Type B pancreatic cell (in vitro differentiated cells): ENCODE measurements at regions not wholly inside any gene's neighbourhood (a gene's known extent, or its start where the extent isn't known, plus 50 kb on each side); places are given as distances from the start of the nearest gene placed in this dataset.

Experiments used
- DNase-seq: peaks from one replicate; pipeline ENCODE4 v3.0.0; 2021; ENCODE audit warnings: mixed read lengths; ENCODE audit not compliant: unreplicated experiment; ENCODE audit errors: extremely low spot score
- H3K27ac Mint-ChIP-seq: 2 replicates; pipeline ENCODE4 v1.8.0; 2021; ENCODE audit warnings: mild to moderate bottlenecking, mixed read lengths
- H3K27me3 Mint-ChIP-seq: 2 replicates; pipeline ENCODE4 v1.8.0; 2021; ENCODE audit warnings: mixed read lengths
- H3K36me3 Mint-ChIP-seq: 2 replicates; pipeline ENCODE4 v1.8.0; 2021; ENCODE audit warnings: mixed read lengths
- H3K4me1 Mint-ChIP-seq: one replicate; pipeline ENCODE4 v1.8.0; 2021; ENCODE audit warnings: mixed read lengths; ENCODE audit not compliant: unreplicated experiment
- H3K4me3 Mint-ChIP-seq: 2 replicates; pipeline ENCODE4 v1.8.0; 2021; ENCODE audit warnings: mild to moderate bottlenecking, mixed read lengths
- H3K9me3 Mint-ChIP-seq: 2 replicates; pipeline ENCODE4 v1.8.0; 2021; ENCODE audit warnings: mixed read lengths
- TF ChIP-seq, protein P1 (sequence below): fragments of 200-600 bp; sonication (generic); conservative IDR thresholded peaks from 2 replicates; pipeline ENCODE4 v1.5.0; 2021; ENCODE audit warnings: antibody characterized with exemption, mild to moderate bottlenecking

DNA sequence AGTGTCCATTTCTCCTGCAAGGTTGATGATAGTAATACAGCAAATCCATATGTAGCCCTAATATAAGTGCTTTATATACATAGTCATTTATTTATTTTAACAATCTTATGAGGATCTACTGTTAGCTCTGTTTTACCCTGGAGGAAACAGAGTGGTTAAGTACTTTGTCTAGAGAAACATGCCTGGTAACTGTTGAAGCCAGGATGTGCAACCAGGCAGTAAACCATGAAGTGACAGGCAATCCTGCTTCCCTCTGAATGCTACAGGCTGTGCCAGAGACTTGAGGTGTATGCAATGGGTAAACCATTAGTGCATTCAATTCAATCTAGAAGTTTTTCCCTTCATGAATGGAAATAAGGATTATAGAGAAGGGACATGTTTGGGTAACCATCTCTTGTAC lies 911.0 kb downstream of the PCDH17 start:
- no peak for DNase-seq
- H3K27ac Mint-ChIP-seq, result no peak overlapping the region
- H3K4me1 Mint-ChIP-seq, result no peaks in the 10 kb centered on the region

DNA sequence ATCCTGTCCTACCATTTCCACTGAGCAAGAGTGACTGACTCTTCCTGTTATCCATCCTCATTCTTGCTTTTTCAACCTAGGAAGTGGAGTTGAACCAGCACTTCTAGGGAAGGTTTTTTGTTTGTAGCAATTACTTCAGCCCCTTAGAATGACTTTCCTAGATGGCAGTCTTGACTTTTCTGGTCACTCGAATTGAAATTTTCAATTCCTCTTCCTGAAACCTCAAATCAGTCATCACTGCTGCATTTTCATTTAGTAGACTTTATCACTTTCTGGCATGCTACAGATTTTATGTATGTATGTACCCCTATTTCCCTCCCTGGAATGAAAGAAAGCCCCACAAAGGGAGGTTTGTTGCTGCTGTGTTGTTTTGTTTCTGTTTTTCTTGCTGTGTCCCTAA lies 915.9 kb downstream of the PCDH17 start:
- Mint-ChIP-seq H3K36me3 (no peaks in the 10 kb centered on the region), H3K27ac (no peak overlapping the region), H3K9me3 (no peaks in the 10 kb centered on the region)

More for the DNA sequence above, 911.0 kb downstream of the PCDH17 start:
- TF ChIP-seq, protein P1, sequence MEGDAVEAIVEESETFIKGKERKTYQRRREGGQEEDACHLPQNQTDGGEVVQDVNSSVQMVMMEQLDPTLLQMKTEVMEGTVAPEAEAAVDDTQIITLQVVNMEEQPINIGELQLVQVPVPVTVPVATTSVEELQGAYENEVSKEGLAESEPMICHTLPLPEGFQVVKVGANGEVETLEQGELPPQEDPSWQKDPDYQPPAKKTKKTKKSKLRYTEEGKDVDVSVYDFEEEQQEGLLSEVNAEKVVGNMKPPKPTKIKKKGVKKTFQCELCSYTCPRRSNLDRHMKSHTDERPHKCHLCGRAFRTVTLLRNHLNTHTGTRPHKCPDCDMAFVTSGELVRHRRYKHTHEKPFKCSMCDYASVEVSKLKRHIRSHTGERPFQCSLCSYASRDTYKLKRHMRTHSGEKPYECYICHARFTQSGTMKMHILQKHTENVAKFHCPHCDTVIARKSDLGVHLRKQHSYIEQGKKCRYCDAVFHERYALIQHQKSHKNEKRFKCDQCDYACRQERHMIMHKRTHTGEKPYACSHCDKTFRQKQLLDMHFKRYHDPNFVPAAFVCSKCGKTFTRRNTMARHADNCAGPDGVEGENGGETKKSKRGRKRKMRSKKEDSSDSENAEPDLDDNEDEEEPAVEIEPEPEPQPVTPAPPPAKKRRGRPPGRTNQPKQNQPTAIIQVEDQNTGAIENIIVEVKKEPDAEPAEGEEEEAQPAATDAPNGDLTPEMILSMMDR, result no peak
- no peaks in the 10 kb centered on the region for H3K27me3 Mint-ChIP-seq
- H3K4me3 Mint-ChIP-seq, result no peak overlapping the region
- H3K9me3 Mint-ChIP-seq, result peaks cover 9% of the 10 kb centered on the region
- H3K36me3 Mint-ChIP-seq, result no peaks in the 10 kb centered on the region

DNA sequence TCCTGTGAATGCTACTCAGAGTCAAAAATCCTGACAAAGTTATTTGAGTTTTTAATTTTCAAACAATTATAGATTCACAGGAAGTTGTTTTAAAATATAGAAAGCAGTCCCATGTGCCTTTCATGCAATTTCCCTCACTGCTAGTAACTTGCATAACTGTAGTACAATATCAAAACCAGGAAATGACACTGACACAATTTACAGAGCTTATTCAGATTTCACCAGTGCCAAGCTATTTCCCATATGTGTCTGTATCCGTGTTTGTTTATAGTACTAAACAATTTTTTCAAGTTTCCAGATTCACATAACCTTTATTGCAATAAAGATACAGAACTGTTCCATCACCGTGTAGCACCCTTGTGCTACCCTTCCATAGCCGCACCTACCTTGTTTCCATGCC lies 934.6 kb downstream of the PCDH17 start:
- no peak overlapping the region for H3K27ac Mint-ChIP-seq
- no peak overlapping the region for H3K4me3 Mint-ChIP-seq
- no peaks in the 10 kb centered on the region for H3K4me1 Mint-ChIP-seq
- H3K9me3 Mint-ChIP-seq, result no peaks in the 10 kb centered on the region
- H3K36me3 Mint-ChIP-seq, result no peaks in the 10 kb centered on the region
- TF ChIP-seq, protein P1, result no peak
- no peak for DNase-seq
- no peaks in the 10 kb centered on the region for H3K27me3 Mint-ChIP-seq

More for the DNA sequence above, 915.9 kb downstream of the PCDH17 start:
- Mint-ChIP-seq H3K27me3 (no peaks in the 10 kb centered on the region), H3K4me3 (no peak overlapping the region), H3K4me1 (no peaks in the 10 kb centered on the region)
- DNase-seq, result no peak
- TF ChIP-seq, protein P1, result no peak

DNA sequence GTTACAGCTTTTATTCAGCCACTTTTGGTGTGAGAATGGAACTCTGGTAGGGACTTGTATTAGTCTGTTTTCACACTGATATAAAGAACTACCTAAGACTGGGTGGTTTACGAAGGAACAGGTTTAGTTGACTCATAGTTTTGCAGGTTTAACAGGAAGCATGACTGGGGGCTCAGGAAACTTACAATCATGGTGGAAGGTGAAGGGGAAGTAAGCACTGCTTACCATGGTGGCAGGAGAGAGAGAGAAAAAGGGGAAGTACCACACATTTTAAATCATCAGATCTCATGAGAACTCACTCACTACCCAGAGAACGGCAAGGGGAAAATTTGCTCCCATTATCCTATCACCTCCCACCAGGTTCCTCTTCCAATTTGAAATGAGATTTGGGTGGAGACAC lies 942.2 kb downstream of the PCDH17 start:
- Mint-ChIP-seq H3K27ac (no peak overlapping the region), H3K4me3 (no peak overlapping the region), H3K27me3 (no peaks in the 10 kb centered on the region), H3K36me3 (peaks cover 5% of the 10 kb centered on the region), H3K4me1 (no peaks in the 10 kb centered on the region), H3K9me3 (peaks cover 8% of the 10 kb centered on the region)
- DNase-seq, result no peak
- TF ChIP-seq, protein P1, result no peak

DNA sequence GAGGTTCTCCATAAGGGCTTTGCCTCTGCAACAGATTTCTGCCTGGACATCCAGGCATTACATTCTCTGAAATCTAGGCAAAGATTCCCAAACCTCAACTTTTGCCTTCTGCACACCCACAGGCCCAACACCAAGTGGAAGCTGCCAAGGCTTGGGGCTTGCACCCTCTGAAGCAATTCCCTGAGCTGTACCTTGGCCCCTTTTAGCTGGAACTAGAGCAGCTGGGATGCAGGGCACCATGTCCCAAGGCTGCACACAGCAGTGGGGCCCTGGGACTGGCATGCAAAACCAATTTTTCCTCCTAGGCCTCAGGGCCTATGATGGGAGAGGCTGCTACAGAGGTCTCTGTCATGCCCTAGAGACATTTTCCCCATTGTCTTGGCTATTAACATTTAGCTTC lies 943.2 kb downstream of the PCDH17 start:
- DNase-seq, result no peak
- H3K27ac Mint-ChIP-seq, result no peak overlapping the region

More for the DNA sequence above, 943.2 kb downstream of the PCDH17 start:
- Mint-ChIP-seq H3K4me1 (no peaks in the 10 kb centered on the region), H3K27me3 (no peaks in the 10 kb centered on the region), H3K9me3 (peaks cover 8% of the 10 kb centered on the region), H3K4me3 (no peak overlapping the region), H3K36me3 (peaks cover 5% of the 10 kb centered on the region)
- TF ChIP-seq, protein P1, result no peak
